Naive thymus-derived CD4-positive, alpha-beta T cell (primary cell): ENCODE measurements at regions not wholly inside any gene's neighbourhood (a gene's known extent, or its start where the extent isn't known, plus 50 kb on each side); places are given as distances from the start of the nearest gene placed in this dataset.

Experiments used
- ATAC-seq: fragments of 150-1000 bp; cut with Tn5 transposase; 2 replicates; pipeline ENCODE4 v1.10.0; 2021; ENCODE audit warnings: mild to moderate bottlenecking, moderate library complexity
- CTCF ChIA-PET: fragments of 350-600 bp; sonication (Branson Sonifier 250); formaldehyde crosslinking; loops from one replicate; lab custom pipeline; 2021; ENCODE audit warnings: antibody characterized with exemption; lab: Charles Lee
- POLR2A ChIA-PET: fragments of 350-600 bp; sonication (Branson Sonifier 250); formaldehyde crosslinking; loops from one replicate; lab custom pipeline; 2021; ENCODE audit warnings: antibody characterized with exemption, inconsistent platforms; lab: Charles Lee
- DNase-seq, 9 donors: peaks; one replicate each; pipeline versions ENCODE4 v3.0.0 to v3.0.0-alpha.2; 2020 to 2022; ENCODE audit warnings: mixed read lengths in 1 of 9
- H3K27ac ChIP-seq: one replicate; pipeline ENCODE4 v1.7.0; 2013; ENCODE audit warnings: mild to moderate bottlenecking, low read depth, low read length, moderate library complexity
- H3K27me3 ChIP-seq, 2 donors: one replicate each; pipeline ENCODE4 v1.7.0; 2013; ENCODE audit warnings: low read length in 2 of 2, mild to moderate bottlenecking in 2 of 2, moderate library complexity in 2 of 2; ENCODE audit not compliant: control insufficient read depth in 2 of 2, insufficient read depth in 2 of 2
- H3K36me3 ChIP-seq, 3 experiments: 1 replicate in 2 of 3; 2 replicates in 1 of 3; pipeline ENCODE4 v1.7.0; 2013; ENCODE audit warnings: low read length in 3 of 3, mild to moderate bottlenecking in 3 of 3, moderate library complexity in 1 of 3; ENCODE audit not compliant: insufficient read depth in 3 of 3, control insufficient read depth in 2 of 3
- H3K4me1 ChIP-seq, 2 donors: one replicate each; pipeline ENCODE4 v1.7.0; 2013; ENCODE audit warnings: low read length in 2 of 2, mild to moderate bottlenecking in 2 of 2, moderate library complexity in 1 of 2; ENCODE audit not compliant: control insufficient read depth in 2 of 2, insufficient read depth in 2 of 2
- H3K4me3 ChIP-seq: 2 replicates; pipeline ENCODE4 v1.7.0; 2013; ENCODE audit warnings: mild to moderate bottlenecking, low read length
- H3K9me3 ChIP-seq, 3 experiments: 1 replicate in 2 of 3; 2 replicates in 1 of 3; pipeline ENCODE4 v1.7.0; 2013; ENCODE audit warnings: low read length in 3 of 3; ENCODE audit not compliant: control insufficient read depth in 2 of 3
- H3K27ac Mint-ChIP-seq, 9 donors: one replicate each; pipeline ENCODE4 v1.8.0; 2020 to 2022; ENCODE audit warnings: mixed read lengths in 9 of 9, mild to moderate bottlenecking in 8 of 9, moderate library complexity in 5 of 9, inconsistent platforms in 2 of 9
- H3K27me3 Mint-ChIP-seq, 5 donors: one replicate each; pipeline ENCODE4 v1.8.0; 2021 to 2022; ENCODE audit warnings: mixed read lengths in 5 of 5, mild to moderate bottlenecking in 1 of 5
- H3K36me3 Mint-ChIP-seq, 5 donors: one replicate each; pipeline ENCODE4 v1.8.0; 2020 to 2022; ENCODE audit warnings: mixed read lengths in 5 of 5, mild to moderate bottlenecking in 3 of 5, inconsistent platforms in 1 of 5
- H3K4me1 Mint-ChIP-seq, 7 donors: one replicate each; pipeline ENCODE4 v1.8.0; 2020 to 2022; ENCODE audit warnings: mixed read lengths in 7 of 7, mild to moderate bottlenecking in 3 of 7, inconsistent platforms in 1 of 7
- H3K4me3 Mint-ChIP-seq, 10 donors: one replicate each; pipeline ENCODE4 v1.8.0; 2020 to 2022; ENCODE audit warnings: mild to moderate bottlenecking in 10 of 10, mixed read lengths in 10 of 10, moderate library complexity in 6 of 10, inconsistent platforms in 2 of 10
- H3K9me3 Mint-ChIP-seq, 11 donors: one replicate each; pipeline ENCODE4 v1.8.0; 2020 to 2022; ENCODE audit warnings: mixed read lengths in 11 of 11, mild to moderate bottlenecking in 4 of 11, inconsistent platforms in 1 of 11, moderate library complexity in 1 of 11
- intact Hi-C, 2 donors: fragments of 100-400 bp; cut with micrococcal nuclease; formaldehyde crosslinking; loops; one replicate each; pipeline ENCODE4 v1.15.1; 2023

DNA sequence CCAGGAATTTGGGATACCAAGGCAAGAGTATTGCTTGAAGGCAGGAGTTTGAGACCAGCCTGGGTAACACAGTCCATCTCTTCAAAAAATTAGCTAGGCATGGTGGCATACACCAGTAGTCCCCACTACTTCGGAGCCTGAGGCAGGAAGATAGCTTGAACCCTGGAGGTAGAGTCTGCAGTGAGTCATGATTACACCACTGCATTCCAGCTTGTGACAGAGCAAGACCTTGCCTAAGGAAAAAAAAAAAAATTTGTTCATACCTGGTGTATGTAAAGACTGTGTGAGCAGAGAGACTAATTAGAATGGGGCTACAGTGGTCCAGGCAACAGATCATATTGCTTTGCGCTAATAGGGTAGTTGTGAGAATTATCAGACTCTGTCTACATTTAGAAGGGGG, 778.3 kb upstream of the PCDH20 start:
- H3K4me1 ChIP-seq, result no peaks in the 10 kb centered on the region
- peaks cover 0 to 18% (median 7%) of the 10 kb centered on the region in 11 donors for H3K9me3 Mint-ChIP-seq
- DNase-seq, result no peak
- H3K36me3 Mint-ChIP-seq, result peaks cover 0 to 4% (median 0%) of the 10 kb centered on the region in 5 donors
- H3K27me3 ChIP-seq, result no peaks in the 10 kb centered on the region
- no peak overlapping the region for H3K4me3 ChIP-seq
- intact Hi-C loops, result no loop called here
- no peak overlapping the region for H3K27ac ChIP-seq
- no peak overlapping the region for H3K27ac Mint-ChIP-seq
- H3K27me3 Mint-ChIP-seq, result no peaks in the 10 kb centered on the region
- no peak overlapping the region for H3K4me3 Mint-ChIP-seq
- ChIA-PET POLR2A (interaction anchor here (0.6 kb wide), 2 partner anchors 103 to 177 kb away, joined by 3 to 5 read pairs; no protein-coding TSS in a partner anchor), CTCF (no interaction called here)
- H3K36me3 ChIP-seq, result no peaks in the 10 kb centered on the region
- no peak for ATAC-seq
- H3K9me3 ChIP-seq, result no peaks in the 10 kb centered on the region
- no peaks in the 10 kb centered on the region for H3K4me1 Mint-ChIP-seq

DNA sequence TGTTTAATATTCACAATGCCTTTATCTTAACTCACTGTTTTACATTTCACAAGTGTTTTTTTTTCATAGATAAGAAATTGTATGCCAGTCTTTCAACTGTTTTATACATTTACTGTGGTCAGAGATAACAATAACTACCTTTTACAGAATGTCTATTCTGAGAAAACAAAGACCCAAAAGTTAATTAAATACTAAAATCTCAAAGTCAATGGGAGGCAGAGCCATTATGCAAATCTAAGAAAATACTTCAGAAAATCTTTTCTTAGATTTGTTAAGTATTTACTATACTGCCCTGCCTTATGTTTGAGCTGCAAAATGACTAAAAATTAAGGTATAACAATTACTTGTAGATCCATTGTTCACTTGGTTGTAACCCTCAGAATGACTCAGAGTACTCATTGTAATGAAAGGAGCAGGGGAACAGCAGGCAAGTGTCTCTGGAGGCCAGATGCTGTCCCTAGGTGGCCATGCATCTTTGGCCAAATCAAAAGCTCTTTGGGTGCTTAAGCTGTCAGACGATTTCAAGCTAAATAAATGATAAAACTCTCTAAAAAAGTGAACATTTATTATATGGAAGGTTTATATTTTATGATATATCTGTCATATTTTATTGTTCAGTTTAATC, 770.1 kb upstream of the PCDH20 start:
- CTCF ChIA-PET, result no interaction called here

DNA sequence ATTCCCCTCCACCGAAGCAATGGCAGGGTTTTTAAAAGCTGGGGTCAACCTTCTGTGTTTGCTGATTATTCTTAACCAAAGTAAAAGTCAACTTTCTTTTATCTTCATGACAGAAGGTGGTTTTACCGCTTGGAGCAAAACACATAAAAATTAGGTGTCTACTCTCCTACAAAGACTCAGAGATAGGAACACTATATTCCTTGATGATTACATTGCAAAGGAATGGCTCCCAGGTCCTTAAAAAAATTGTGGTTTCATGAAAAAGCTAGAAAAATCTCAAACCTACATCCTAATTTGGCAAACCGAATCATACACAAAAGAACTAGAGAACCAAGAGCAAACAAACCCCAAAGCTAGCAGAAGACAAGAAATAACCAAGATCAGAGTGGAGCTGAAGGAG, 760.4 kb upstream of the PCDH20 start:
- no peak overlapping the region for H3K4me3 ChIP-seq
- no peaks in the 10 kb centered on the region for H3K27me3 Mint-ChIP-seq
- no peaks in the 10 kb centered on the region for H3K36me3 Mint-ChIP-seq
- no peaks in the 10 kb centered on the region for H3K4me1 Mint-ChIP-seq
- no peaks in the 10 kb centered on the region for H3K36me3 ChIP-seq
- H3K9me3 ChIP-seq, result no peaks in the 10 kb centered on the region
- H3K9me3 Mint-ChIP-seq, result peaks cover 0 to 12% (median 8%) of the 10 kb centered on the region in 11 donors
- DNase-seq, result no peak
- H3K4me1 ChIP-seq, result no peaks in the 10 kb centered on the region
- no peak for ATAC-seq
- H3K27ac ChIP-seq, result no peak overlapping the region
- H3K27ac Mint-ChIP-seq, result no peak overlapping the region
- CTCF ChIA-PET, result no interaction called here
- H3K4me3 Mint-ChIP-seq, result no peak overlapping the region
- H3K27me3 ChIP-seq, result no peaks in the 10 kb centered on the region
- POLR2A ChIA-PET, result no interaction called here
- intact Hi-C loops, result no loop called here

More for the DNA sequence above, 770.1 kb upstream of the PCDH20 start:
- Histone ChIP-seq H3K4me1 (no peaks in the 10 kb centered on the region), H3K36me3 (no peaks in the 10 kb centered on the region), H3K9me3 (no peaks in the 10 kb centered on the region), H3K27ac (no peak overlapping the region), H3K4me3 (no peak overlapping the region), H3K27me3 (no peaks in the 10 kb centered on the region)
- H3K9me3 Mint-ChIP-seq, result peaks cover 1 to 9% (median 4%) of the 10 kb centered on the region in 11 donors
- intact Hi-C loops, result no loop called here
- H3K27me3 Mint-ChIP-seq, result no peaks in the 10 kb centered on the region
- no peak overlapping the region for H3K4me3 Mint-ChIP-seq
- ATAC-seq (no peak), DNase-seq (no peak)
- H3K27ac Mint-ChIP-seq, result no peak overlapping the region
- POLR2A ChIA-PET, result no interaction called here
- H3K36me3 Mint-ChIP-seq, result no peaks in the 10 kb centered on the region
- no peaks in the 10 kb centered on the region for H3K4me1 Mint-ChIP-seq

DNA sequence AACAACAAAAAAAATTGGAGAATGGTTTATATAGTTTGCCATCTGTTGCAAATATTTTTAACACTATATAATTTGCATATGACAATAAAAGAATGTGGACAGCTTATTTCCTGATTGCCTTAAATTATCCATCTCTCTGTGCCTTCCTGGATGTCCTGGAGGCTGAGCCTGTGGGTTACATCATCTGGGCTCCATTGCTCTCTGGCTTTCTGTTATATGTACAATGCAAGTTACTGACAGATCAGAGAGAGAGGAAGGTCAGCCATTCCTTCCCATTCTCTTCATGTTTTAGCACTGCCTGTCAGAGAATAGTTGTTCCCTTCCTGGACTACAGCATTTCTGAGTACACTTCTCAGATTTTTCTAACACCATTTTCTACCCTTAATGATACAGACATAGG, 758.3 kb upstream of the PCDH20 start:
- CTCF ChIA-PET, result no interaction called here
- Histone ChIP-seq H3K4me1 (no peaks in the 10 kb centered on the region), H3K4me3 (no peak overlapping the region), H3K27ac (no peak overlapping the region), H3K36me3 (no peaks in the 10 kb centered on the region), H3K9me3 (no peaks in the 10 kb centered on the region), H3K27me3 (no peaks in the 10 kb centered on the region)
- POLR2A ChIA-PET, result no interaction called here
- Mint-ChIP-seq H3K9me3 (peaks cover 4 to 26% (median 8%) of the 10 kb centered on the region in 11 donors), H3K4me3 (no peak overlapping the region), H3K27me3 (no peaks in the 10 kb centered on the region), H3K27ac (no peak overlapping the region), H3K36me3 (no peaks in the 10 kb centered on the region), H3K4me1 (no peaks in the 10 kb centered on the region)
- no peak for DNase-seq
- intact Hi-C loops, result no loop called here
- ATAC-seq, result no peak

DNA sequence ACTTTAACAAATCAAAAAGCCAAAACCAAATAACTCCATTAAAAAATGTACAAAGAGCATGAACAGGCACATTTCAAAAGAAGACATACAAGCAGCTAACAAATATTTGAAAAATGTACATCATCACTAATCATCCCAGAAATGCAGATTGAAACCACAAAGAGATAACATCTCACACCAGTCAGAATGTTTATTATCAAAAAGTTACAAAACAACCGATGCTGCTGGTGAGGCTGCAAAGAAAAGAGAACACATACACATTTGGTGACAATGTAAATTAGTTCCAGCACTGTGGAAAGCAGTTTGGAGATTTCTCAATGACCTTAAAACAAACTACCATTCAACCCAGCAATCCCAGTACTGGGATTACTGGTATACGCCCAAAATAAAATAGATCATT, 756.0 kb upstream of the PCDH20 start:
- intact Hi-C loops, result no loop called here
- peaks cover 3 to 26% (median 6%) of the 10 kb centered on the region in 11 donors for H3K9me3 Mint-ChIP-seq
- no peak for DNase-seq

DNA sequence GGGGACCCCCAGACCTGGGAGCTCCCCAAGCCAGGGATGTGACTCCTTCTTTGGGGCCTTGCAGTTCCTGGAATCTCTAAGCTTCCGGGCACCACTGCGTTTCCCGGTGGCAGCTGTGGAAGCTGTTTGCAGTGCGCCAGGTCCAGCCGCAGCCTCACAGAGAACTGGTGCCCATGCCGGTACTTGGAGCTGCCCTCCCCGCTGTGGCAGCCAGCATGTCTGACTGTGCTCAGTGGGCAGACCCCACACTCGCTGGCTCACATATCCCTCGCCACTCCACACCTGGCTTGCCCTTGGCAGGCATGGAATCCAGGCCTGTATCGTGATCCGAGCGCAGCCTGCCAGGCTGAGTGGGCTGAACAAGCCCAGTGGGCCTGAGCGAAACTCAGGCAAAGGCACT, 753.2 kb upstream of the PCDH20 start:
- Histone ChIP-seq H3K36me3 (no peaks in the 10 kb centered on the region), H3K27ac (no peak overlapping the region), H3K4me1 (no peaks in the 10 kb centered on the region), H3K9me3 (no peaks in the 10 kb centered on the region), H3K27me3 (no peaks in the 10 kb centered on the region), H3K4me3 (no peak overlapping the region)
- H3K4me1 Mint-ChIP-seq, result no peaks in the 10 kb centered on the region
- ATAC-seq, result no peak
- H3K9me3 Mint-ChIP-seq, result peaks cover 0 to 20% (median 6%) of the 10 kb centered on the region in 11 donors
- no peaks in the 10 kb centered on the region for H3K36me3 Mint-ChIP-seq
- H3K4me3 Mint-ChIP-seq, result no peak overlapping the region
- CTCF ChIA-PET, result no interaction called here
- DNase-seq, result no peak
- no peak overlapping the region for H3K27ac Mint-ChIP-seq
- intact Hi-C loops, result no loop called here
- H3K27me3 Mint-ChIP-seq, result no peaks in the 10 kb centered on the region
- POLR2A ChIA-PET, result no interaction called here

More for the DNA sequence above, 756.0 kb upstream of the PCDH20 start:
- H3K27me3 ChIP-seq, result no peaks in the 10 kb centered on the region
- Mint-ChIP-seq H3K4me1 (no peaks in the 10 kb centered on the region), H3K27ac (no peak overlapping the region), H3K27me3 (no peaks in the 10 kb centered on the region), H3K4me3 (no peak overlapping the region), H3K36me3 (no peaks in the 10 kb centered on the region)
- H3K36me3 ChIP-seq, result no peaks in the 10 kb centered on the region
- ChIA-PET CTCF (no interaction called here), POLR2A (no interaction called here)
- H3K4me1 ChIP-seq, result no peaks in the 10 kb centered on the region
- H3K9me3 ChIP-seq, result no peaks in the 10 kb centered on the region
- no peak overlapping the region for H3K4me3 ChIP-seq
- no peak for ATAC-seq
- H3K27ac ChIP-seq, result no peak overlapping the region

DNA sequence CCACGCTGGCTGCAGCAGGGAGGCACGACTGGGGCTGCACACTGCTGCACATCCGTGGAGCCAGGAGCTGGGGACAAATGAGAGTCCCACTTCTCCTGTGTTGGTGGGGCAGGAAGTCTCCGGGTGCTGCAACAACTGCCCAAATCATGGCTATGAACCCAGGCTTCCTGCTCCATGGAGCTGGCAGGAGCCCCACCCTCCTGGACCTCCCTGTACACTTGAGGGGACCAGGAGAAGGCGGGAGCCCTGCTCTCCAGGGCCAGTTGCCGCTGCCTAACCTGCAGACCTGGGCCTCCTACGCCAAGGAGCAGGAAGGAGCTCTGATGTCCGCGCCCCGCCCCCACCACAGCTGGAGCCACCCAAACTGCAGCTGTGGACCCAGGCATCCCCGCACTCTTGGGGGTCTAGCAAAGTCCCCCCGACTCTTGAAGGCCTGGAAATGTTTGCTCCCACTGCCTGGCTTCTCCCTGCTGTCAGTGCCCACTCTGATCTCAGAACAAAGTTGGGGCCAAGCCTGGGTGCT, 752.1 kb upstream of the PCDH20 start:
- ATAC-seq, result no peak
- Histone ChIP-seq H3K4me1 (no peaks in the 10 kb centered on the region), H3K9me3 (no peaks in the 10 kb centered on the region), H3K27me3 (no peaks in the 10 kb centered on the region), H3K4me3 (no peak overlapping the region), H3K27ac (no peak overlapping the region), H3K36me3 (no peaks in the 10 kb centered on the region)
- Mint-ChIP-seq H3K4me1 (no peaks in the 10 kb centered on the region), H3K4me3 (no peak overlapping the region), H3K9me3 (peaks cover 0 to 25% (median 6%) of the 10 kb centered on the region in 11 donors), H3K36me3 (no peaks in the 10 kb centered on the region), H3K27ac (no peak overlapping the region), H3K27me3 (no peaks in the 10 kb centered on the region)
- intact Hi-C loops, result no loop called here
- POLR2A ChIA-PET, result interaction anchor here (0.5 kb wide), 1 partner anchor 83 kb away, joined by 3 read pairs; no protein-coding TSS in a partner anchor
- CTCF ChIA-PET, result no interaction called here
- no peak for DNase-seq
